ENCODE measurements at regions not wholly inside any gene's neighbourhood (a gene's known extent, or its start where the extent isn't known, plus 50 kb on each side); places are given as distances from the start of the nearest gene placed in this dataset.

DNA sequence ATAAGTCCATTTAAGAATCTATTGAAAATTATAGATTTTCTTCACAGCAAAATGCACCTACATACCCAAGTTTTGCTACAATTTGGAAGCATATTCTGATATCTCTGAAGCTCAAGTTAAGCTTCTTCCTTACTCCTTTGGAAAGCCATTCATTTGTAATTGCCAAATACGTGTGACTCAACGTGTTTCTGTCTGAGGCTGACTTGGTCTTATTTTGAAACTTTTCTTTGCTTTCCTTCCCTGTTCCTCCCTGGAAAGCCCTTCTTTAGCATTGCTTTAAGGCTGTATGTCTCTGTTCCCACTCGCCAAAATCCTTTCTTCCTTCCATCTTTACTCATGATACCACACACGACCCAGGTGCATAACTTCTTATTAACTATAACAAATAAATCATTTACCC lies 232.0 kb downstream of the ZBBX start:
- no peak overlapping the region for H3K27ac ChIP-seq (ENCODE audit: low read length)
- no peaks in the 10 kb centered on the region for H3K27me3 ChIP-seq (ENCODE audit: insufficient read depth, low read depth, low read length)
- H3K4me3 ChIP-seq (ENCODE audit: low read length), result no peak overlapping the region
- H3K79me2 ChIP-seq (replicated peaks; ENCODE audit: insufficient read depth, low read length), result no peaks in the 10 kb centered on the region
- TF ChIP-seq SMC3 (conservative IDR thresholded peaks at IDR 0.05; ENCODE audit: poor library complexity) (no peak), EP300 (conservative IDR thresholded peaks at IDR 0.05; ENCODE audit: poor library complexity, severe bottlenecking) (no peak), MXI1 (conservative IDR thresholded peaks at IDR 0.05; ENCODE audit: poor library complexity, severe bottlenecking) (no peak), EZH2 (IDR thresholded peaks at IDR 0.05; ENCODE audit: borderline replicate concordance, insufficient read depth, low read length, poor library complexity, severe bottlenecking) (no peak), RAD21 (conservative IDR thresholded peaks at IDR 0.05) (no peak), TAF1 (IDR thresholded peaks at IDR 0.05; ENCODE audit: low read depth) (no peak), POLR2AphosphoS5 (IDR thresholded peaks at IDR 0.05) (no peak)
- TF ChIP-seq, protein P1, sequence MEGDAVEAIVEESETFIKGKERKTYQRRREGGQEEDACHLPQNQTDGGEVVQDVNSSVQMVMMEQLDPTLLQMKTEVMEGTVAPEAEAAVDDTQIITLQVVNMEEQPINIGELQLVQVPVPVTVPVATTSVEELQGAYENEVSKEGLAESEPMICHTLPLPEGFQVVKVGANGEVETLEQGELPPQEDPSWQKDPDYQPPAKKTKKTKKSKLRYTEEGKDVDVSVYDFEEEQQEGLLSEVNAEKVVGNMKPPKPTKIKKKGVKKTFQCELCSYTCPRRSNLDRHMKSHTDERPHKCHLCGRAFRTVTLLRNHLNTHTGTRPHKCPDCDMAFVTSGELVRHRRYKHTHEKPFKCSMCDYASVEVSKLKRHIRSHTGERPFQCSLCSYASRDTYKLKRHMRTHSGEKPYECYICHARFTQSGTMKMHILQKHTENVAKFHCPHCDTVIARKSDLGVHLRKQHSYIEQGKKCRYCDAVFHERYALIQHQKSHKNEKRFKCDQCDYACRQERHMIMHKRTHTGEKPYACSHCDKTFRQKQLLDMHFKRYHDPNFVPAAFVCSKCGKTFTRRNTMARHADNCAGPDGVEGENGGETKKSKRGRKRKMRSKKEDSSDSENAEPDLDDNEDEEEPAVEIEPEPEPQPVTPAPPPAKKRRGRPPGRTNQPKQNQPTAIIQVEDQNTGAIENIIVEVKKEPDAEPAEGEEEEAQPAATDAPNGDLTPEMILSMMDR (IDR thresholded peaks at IDR 0.05; ENCODE audit: poor library complexity, severe bottlenecking), result no peak
- TF ChIP-seq, protein P2, sequence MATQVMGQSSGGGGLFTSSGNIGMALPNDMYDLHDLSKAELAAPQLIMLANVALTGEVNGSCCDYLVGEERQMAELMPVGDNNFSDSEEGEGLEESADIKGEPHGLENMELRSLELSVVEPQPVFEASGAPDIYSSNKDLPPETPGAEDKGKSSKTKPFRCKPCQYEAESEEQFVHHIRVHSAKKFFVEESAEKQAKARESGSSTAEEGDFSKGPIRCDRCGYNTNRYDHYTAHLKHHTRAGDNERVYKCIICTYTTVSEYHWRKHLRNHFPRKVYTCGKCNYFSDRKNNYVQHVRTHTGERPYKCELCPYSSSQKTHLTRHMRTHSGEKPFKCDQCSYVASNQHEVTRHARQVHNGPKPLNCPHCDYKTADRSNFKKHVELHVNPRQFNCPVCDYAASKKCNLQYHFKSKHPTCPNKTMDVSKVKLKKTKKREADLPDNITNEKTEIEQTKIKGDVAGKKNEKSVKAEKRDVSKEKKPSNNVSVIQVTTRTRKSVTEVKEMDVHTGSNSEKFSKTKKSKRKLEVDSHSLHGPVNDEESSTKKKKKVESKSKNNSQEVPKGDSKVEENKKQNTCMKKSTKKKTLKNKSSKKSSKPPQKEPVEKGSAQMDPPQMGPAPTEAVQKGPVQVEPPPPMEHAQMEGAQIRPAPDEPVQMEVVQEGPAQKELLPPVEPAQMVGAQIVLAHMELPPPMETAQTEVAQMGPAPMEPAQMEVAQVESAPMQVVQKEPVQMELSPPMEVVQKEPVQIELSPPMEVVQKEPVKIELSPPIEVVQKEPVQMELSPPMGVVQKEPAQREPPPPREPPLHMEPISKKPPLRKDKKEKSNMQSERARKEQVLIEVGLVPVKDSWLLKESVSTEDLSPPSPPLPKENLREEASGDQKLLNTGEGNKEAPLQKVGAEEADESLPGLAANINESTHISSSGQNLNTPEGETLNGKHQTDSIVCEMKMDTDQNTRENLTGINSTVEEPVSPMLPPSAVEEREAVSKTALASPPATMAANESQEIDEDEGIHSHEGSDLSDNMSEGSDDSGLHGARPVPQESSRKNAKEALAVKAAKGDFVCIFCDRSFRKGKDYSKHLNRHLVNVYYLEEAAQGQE (IDR thresholded peaks at IDR 0.05; ENCODE audit: borderline replicate concordance), result no peak
- no peaks in the 10 kb centered on the region for H3F3A ChIP-seq (ENCODE audit: insufficient read depth, low read length, poor library complexity, severe bottlenecking)
- H3K9me2 ChIP-seq (ENCODE audit: insufficient read depth, low read length), result no peaks in the 10 kb centered on the region
- H3K4me2 ChIP-seq (ENCODE audit: low read length), result no peak overlapping the region
- H3K9me3 ChIP-seq (ENCODE audit: low read length), result no peaks in the 10 kb centered on the region
- no peak overlapping the region for H2AFZ ChIP-seq (ENCODE audit: low read depth, low read length)
- no peaks in the 10 kb centered on the region for H3K36me3 ChIP-seq (ENCODE audit: insufficient read depth, low read length)
- no peaks in the 10 kb centered on the region for H4K20me1 ChIP-seq (ENCODE audit: insufficient read depth)
- H3K9ac ChIP-seq (ENCODE audit: low read length), result no peak overlapping the region

DNA sequence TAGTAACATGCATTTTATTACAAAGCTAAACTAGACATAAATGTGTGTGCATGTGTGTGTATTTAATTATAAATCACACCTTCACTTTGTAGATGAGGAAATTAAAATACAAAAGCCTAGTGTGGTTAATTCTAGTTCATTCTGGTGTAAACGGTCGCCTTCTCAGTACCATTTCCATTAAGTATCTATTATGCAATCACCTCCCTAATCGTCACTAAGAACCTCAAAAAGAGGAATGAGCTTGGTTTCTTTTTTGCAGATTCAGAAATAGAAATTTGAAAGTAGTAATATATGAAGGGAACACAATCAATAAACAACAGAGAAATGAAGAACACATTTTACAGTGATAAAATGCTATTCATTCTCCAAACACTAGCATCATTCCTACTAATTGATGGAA lies 233.2 kb downstream of the ZBBX start:
- Histone ChIP-seq H3F3A (ENCODE audit: insufficient read depth, low read length, poor library complexity, severe bottlenecking) (no peaks in the 10 kb centered on the region), H3K4me2 (ENCODE audit: low read length) (no peak overlapping the region), H3K27me3 (ENCODE audit: insufficient read depth, low read depth, low read length) (no peaks in the 10 kb centered on the region), H3K79me2 (replicated peaks; ENCODE audit: insufficient read depth, low read length) (no peaks in the 10 kb centered on the region), H3K9me3 (ENCODE audit: low read length) (no peaks in the 10 kb centered on the region), H3K9me2 (ENCODE audit: insufficient read depth, low read length) (no peaks in the 10 kb centered on the region), H2AFZ (ENCODE audit: low read depth, low read length) (no peak overlapping the region), H3K27ac (ENCODE audit: low read length) (no peak overlapping the region), H3K9ac (ENCODE audit: low read length) (no peak overlapping the region), H3K36me3 (ENCODE audit: insufficient read depth, low read length) (no peaks in the 10 kb centered on the region), H3K4me3 (ENCODE audit: low read length) (no peak overlapping the region), H4K20me1 (ENCODE audit: insufficient read depth) (no peaks in the 10 kb centered on the region)
- TF ChIP-seq, protein P2 (IDR thresholded peaks at IDR 0.05; ENCODE audit: borderline replicate concordance), result no peak
- TF ChIP-seq TAF1 (IDR thresholded peaks at IDR 0.05; ENCODE audit: low read depth) (no peak), POLR2AphosphoS5 (IDR thresholded peaks at IDR 0.05) (no peak), MXI1 (conservative IDR thresholded peaks at IDR 0.05; ENCODE audit: poor library complexity, severe bottlenecking) (no peak), EZH2 (IDR thresholded peaks at IDR 0.05; ENCODE audit: borderline replicate concordance, insufficient read depth, low read length, poor library complexity, severe bottlenecking) (no peak), SMC3 (conservative IDR thresholded peaks at IDR 0.05; ENCODE audit: poor library complexity) (no peak), EP300 (conservative IDR thresholded peaks at IDR 0.05; ENCODE audit: poor library complexity, severe bottlenecking) (no peak), RAD21 (conservative IDR thresholded peaks at IDR 0.05) (no peak)
- TF ChIP-seq, protein P1 (IDR thresholded peaks at IDR 0.05; ENCODE audit: poor library complexity, severe bottlenecking), result no peak

All from neural cell (in vitro differentiated cells).